VCaP (cell line): ENCODE measurements at regions not wholly inside any gene's neighbourhood (a gene's known extent, or its start where the extent isn't known, plus 50 kb on each side); places are given as distances from the start of the nearest gene placed in this dataset.

Source experiments
- H3K27ac ChIP-seq: fragments of 450-650 bp; 2 replicates; pipeline ENCODE4 v1.5.1; 2017
- TF ChIP-seq, protein P1 (sequence below): fragments of 450-650 bp; conservative IDR thresholded peaks from 2 replicates; pipeline ENCODE4 v1.5.1; 2017; ENCODE audit warnings: mild to moderate bottlenecking, moderate library complexity

DNA sequence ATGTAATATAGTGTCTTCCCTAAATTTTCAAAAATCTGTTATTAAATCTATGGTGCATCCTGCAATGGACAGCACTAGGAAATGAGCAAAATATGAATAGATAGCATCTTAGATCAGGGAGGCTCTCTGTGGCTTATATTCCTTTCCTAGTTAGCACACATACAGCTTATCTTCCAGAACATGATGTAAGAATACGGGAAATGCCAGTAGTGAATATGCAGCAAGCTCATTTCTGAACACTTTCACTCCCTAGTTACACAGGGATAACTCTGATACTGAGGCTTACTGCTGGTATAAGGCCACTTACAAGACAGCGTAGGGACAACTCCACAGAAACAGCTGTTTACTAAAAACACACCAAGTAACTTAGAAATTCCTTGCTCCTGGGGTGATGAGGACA is 297.3 kb upstream of the SMARCA2 start:
- TF ChIP-seq, protein P1, sequence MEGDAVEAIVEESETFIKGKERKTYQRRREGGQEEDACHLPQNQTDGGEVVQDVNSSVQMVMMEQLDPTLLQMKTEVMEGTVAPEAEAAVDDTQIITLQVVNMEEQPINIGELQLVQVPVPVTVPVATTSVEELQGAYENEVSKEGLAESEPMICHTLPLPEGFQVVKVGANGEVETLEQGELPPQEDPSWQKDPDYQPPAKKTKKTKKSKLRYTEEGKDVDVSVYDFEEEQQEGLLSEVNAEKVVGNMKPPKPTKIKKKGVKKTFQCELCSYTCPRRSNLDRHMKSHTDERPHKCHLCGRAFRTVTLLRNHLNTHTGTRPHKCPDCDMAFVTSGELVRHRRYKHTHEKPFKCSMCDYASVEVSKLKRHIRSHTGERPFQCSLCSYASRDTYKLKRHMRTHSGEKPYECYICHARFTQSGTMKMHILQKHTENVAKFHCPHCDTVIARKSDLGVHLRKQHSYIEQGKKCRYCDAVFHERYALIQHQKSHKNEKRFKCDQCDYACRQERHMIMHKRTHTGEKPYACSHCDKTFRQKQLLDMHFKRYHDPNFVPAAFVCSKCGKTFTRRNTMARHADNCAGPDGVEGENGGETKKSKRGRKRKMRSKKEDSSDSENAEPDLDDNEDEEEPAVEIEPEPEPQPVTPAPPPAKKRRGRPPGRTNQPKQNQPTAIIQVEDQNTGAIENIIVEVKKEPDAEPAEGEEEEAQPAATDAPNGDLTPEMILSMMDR: no peak
- H3K27ac ChIP-seq: no peak overlapping the region

DNA sequence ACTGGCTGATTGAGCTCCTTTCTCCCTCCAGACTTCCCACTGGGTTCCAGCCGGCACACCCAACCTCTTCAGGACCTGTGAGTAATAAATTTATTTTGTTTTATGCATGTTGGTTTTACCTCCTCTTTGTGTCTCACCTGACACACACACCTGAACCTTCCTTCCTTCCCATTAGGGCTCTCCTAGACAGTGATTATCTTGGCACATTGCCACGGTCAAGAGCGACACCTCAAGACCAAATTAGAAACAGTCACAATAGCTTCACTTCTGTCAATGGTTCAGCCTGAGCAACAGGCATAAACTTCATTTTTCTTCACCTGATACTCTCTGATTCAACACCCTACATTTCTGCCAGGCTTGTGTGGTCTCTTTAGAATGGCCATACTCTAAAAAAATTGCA is 296.3 kb upstream of the SMARCA2 start:
- TF ChIP-seq, protein P1: no peak

DNA sequence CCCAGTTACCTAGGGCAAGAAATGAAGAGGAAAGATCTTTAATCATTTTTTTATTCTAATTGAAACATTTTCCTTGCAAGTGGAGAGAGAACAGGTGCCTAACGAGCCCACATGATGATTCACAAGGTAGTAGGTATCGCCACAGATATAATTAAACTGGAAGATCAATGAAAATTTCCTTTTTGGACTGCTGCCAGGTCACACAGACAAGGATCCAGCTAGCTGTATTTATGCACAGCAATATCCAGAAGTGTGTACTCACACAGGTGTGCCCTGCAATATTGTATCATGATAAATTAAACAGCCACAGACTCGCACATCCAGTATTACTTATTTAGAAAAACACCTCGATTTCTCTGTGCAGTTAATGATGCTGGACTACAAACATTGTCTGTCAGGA is 294.0 kb upstream of the SMARCA2 start:
- TF ChIP-seq, protein P1: no peak

More for the DNA sequence above, 296.3 kb upstream of the SMARCA2 start:
- H3K27ac ChIP-seq: no peak overlapping the region

DNA sequence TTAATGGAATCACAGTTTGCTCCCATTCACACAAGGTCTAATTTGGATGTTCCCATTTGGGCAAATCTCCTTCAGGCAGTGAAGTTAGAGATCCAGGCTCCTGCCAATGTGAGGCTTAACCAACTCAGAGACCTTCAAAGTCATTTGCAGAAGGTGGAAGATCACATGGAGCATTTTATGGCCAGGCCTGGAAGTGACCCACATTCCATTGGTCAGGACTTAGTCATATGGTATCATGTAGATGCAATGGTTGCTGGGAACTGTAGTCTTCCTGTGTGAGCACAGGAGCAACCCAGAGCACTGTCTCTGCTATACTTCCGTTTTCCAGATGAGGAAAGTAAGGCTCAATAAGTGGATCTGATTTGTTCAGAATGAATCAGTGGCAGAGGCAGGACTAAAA is 292.7 kb upstream of the SMARCA2 start:
- H3K27ac ChIP-seq: no peak overlapping the region
- TF ChIP-seq, protein P1: no peak

More for the DNA sequence above, 294.0 kb upstream of the SMARCA2 start:
- peak overlapping the region; percentile 40 for H3K27ac ChIP-seq

GRCh38 chr9:1723522-1724015 is 291.6 kb upstream of the SMARCA2 start:
- H3K27ac ChIP-seq: no peak overlapping the region
- TF ChIP-seq, protein P1: no peak

DNA sequence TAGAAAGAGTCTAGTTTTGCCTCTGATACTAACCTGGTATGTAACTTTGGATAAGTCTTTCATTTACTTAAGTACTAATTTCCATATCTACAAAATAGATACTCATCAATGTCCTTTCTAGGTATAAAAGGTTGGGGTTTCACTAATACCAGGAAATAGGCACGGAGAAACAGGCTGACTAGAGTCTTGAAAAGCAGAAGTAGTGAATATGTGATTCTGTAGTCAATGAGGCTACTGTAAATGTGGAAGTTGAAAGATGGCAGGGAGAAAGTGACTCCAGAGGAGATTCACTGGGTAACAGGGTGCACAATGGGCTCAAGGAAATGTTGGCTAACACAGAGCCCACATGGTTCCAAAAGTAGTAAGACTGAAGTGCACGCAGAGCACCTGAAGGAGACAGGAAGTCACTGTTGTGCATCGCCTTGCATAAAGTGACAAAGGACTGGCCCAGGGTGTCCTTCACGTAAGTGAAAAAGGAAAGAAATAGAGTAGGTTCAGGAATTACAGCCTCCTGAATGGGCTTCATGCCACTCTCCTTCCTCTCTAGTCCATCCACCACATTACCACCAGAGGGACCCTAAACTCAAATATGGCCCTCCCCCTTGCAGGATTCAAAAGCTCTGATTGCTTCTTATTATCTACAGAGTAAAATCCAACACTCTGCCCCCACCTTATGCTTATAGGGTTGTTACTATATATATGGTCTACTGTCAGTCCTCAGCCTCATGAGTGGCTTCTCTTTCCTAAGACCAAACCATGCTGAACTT is 288.0 kb upstream of the SMARCA2 start:
- TF ChIP-seq, protein P1: peak; percentile 51
- H3K27ac ChIP-seq: no peak overlapping the region

DNA sequence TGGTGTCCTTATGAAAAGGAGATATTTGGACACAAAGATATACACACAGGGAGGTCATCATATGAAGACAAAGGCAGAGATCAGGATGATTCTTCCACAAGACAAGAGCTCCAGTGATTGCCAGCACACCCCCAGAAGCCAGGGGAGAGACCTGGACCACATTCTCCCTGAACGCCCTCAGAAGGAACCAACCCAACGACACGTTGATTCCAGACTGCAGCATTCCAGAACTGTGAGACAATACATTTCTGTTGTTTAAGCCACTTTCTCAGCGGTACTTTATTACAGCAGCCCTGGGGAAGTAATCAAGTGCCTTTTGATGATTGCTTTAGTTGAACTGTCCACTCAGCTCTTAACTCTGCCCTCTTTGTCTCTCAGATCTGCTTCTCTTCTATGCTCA is 285.5 kb upstream of the SMARCA2 start:
- TF ChIP-seq, protein P1: no peak
- no peak overlapping the region for H3K27ac ChIP-seq
